Central memory CD8-positive, alpha-beta T cell (primary cell): ENCODE measurements at regions not wholly inside any gene's neighbourhood (a gene's known extent, or its start where the extent isn't known, plus 50 kb on each side); places are given as distances from the start of the nearest gene placed in this dataset.
"Not testable (repeated sequence)": the region's sequence is repeated elsewhere in the genome, so short reads cannot be mapped to it uniquely, and the experiment has no call there.

ENCODE experiments used
- ATAC-seq: fragments of 150-1000 bp; cut with Tn5 transposase; replicated peaks from 2 replicates; pipeline ENCODE4 v1.10.0; 2022; ENCODE audit warnings: mild to moderate bottlenecking, moderate FRiP score, moderate number of reproducible peaks; ENCODE audit not compliant: poor library complexity, severe bottlenecking; ENCODE audit errors: extremely low read depth
- DNase-seq, 2 donors: peaks; one replicate each; pipeline ENCODE4 v3.0.0; 2021; ENCODE audit warnings: low spot score in 2 of 2
- H3K27ac Mint-ChIP-seq: one replicate; pipeline ENCODE4 v1.8.0; 2022; ENCODE audit warnings: low read depth, mild to moderate bottlenecking, moderate library complexity, mixed read lengths
- H3K27me3 Mint-ChIP-seq: one replicate; pipeline ENCODE4 v1.8.0; 2022; ENCODE audit warnings: mixed read lengths
- H3K36me3 Mint-ChIP-seq: one replicate; pipeline ENCODE4 v1.8.0; 2022; ENCODE audit warnings: mild to moderate bottlenecking, moderate library complexity, mixed read lengths; ENCODE audit not compliant: insufficient read depth
- H3K4me1 Mint-ChIP-seq: one replicate; pipeline ENCODE4 v1.8.0; 2022; ENCODE audit warnings: mixed read lengths
- H3K4me3 Mint-ChIP-seq: one replicate; pipeline ENCODE4 v1.8.0; 2022; ENCODE audit warnings: mild to moderate bottlenecking, moderate library complexity, mixed read lengths
- H3K9me3 Mint-ChIP-seq: one replicate; pipeline ENCODE4 v1.8.0; 2022; ENCODE audit warnings: mixed read lengths

- Mint-ChIP-seq H3K27me3 (no peaks in the 10 kb centered on the region), H3K27ac (no peak overlapping the region), H3K9me3 (peaks cover 16% of the 10 kb centered on the region), H3K4me1 (no peaks in the 10 kb centered on the region), H3K4me3 (no peak overlapping the region), H3K36me3 (no peaks in the 10 kb centered on the region)
- ATAC-seq: no peak
- no peak for DNase-seq
Observed at GRCh38 chr6:155765275-155766194, 309.9 kb upstream of the NOX3 start.

- no peak for DNase-seq
- no peak overlapping the region for H3K4me3 Mint-ChIP-seq
- peaks cover 15% of the 10 kb centered on the region for H3K9me3 Mint-ChIP-seq
- H3K27me3 Mint-ChIP-seq: no peaks in the 10 kb centered on the region
- ATAC-seq: no peak
- no peak overlapping the region for H3K27ac Mint-ChIP-seq
- no peaks in the 10 kb centered on the region for H3K36me3 Mint-ChIP-seq
- no peaks in the 10 kb centered on the region for H3K4me1 Mint-ChIP-seq
Observed at GRCh38 chr6:155762649-155763048, 307.0 kb upstream of the NOX3 start.

- no peaks in the 10 kb centered on the region for H3K4me1 Mint-ChIP-seq
- peaks cover 12% of the 10 kb centered on the region for H3K9me3 Mint-ChIP-seq
- ATAC-seq: no peak
- DNase-seq: no peak
- no peak overlapping the region for H3K4me3 Mint-ChIP-seq
- no peaks in the 10 kb centered on the region for H3K27me3 Mint-ChIP-seq
- H3K27ac Mint-ChIP-seq: no peak overlapping the region
- no peaks in the 10 kb centered on the region for H3K36me3 Mint-ChIP-seq
Observed at GRCh38 chr6:155755452-155755851, 299.8 kb upstream of the NOX3 start.

GRCh38 chr6:155748778-155749177, 293.1 kb upstream of the NOX3 start:
- not testable (repeated sequence) for H3K4me3 Mint-ChIP-seq, H3K27ac Mint-ChIP-seq, H3K4me1 Mint-ChIP-seq, ATAC-seq, DNase-seq, H3K27me3 Mint-ChIP-seq, H3K9me3 Mint-ChIP-seq, H3K36me3 Mint-ChIP-seq

- ATAC-seq (no peak), DNase-seq (no peak)
- H3K9me3 Mint-ChIP-seq: peaks cover 5% of the 10 kb centered on the region
- H3K4me3 Mint-ChIP-seq: no peak overlapping the region
- no peak overlapping the region for H3K27ac Mint-ChIP-seq
- H3K36me3 Mint-ChIP-seq: no peaks in the 10 kb centered on the region
- H3K27me3 Mint-ChIP-seq: no peaks in the 10 kb centered on the region
- no peaks in the 10 kb centered on the region for H3K4me1 Mint-ChIP-seq
Observed at GRCh38 chr6:155747491-155747890, 291.9 kb upstream of the NOX3 start.

GRCh38 chr6:155740781-155741399, 285.3 kb upstream of the NOX3 start:
- DNase-seq (no peak), ATAC-seq (no peak)
- Mint-ChIP-seq H3K27me3 (no peaks in the 10 kb centered on the region), H3K9me3 (peaks cover 10% of the 10 kb centered on the region), H3K4me1 (no peaks in the 10 kb centered on the region), H3K4me3 (no peak overlapping the region), H3K27ac (no peak overlapping the region), H3K36me3 (no peaks in the 10 kb centered on the region)

GRCh38 chr6:155738602-155739105, 283.0 kb upstream of the NOX3 start:
- no peak overlapping the region for H3K27ac Mint-ChIP-seq
- H3K4me3 Mint-ChIP-seq: no peak overlapping the region
- no peaks in the 10 kb centered on the region for H3K4me1 Mint-ChIP-seq
- H3K9me3 Mint-ChIP-seq: peaks cover 10% of the 10 kb centered on the region
- DNase-seq (no peak), ATAC-seq (no peak)
- no peaks in the 10 kb centered on the region for H3K27me3 Mint-ChIP-seq
- no peaks in the 10 kb centered on the region for H3K36me3 Mint-ChIP-seq

GRCh38 chr6:155717374-155717773, 261.7 kb upstream of the NOX3 start:
- Mint-ChIP-seq H3K27ac (no peak overlapping the region), H3K36me3 (no peaks in the 10 kb centered on the region), H3K9me3 (no peaks in the 10 kb centered on the region), H3K4me3 (no peak overlapping the region), H3K4me1 (no peaks in the 10 kb centered on the region), H3K27me3 (no peaks in the 10 kb centered on the region)
- no peak for ATAC-seq
- DNase-seq: no peak

GRCh38 chr6:155710704-155711103, 255.1 kb upstream of the NOX3 start:
- Mint-ChIP-seq H3K36me3 (peaks cover 2% of the 10 kb centered on the region), H3K9me3 (no peaks in the 10 kb centered on the region), H3K4me1 (no peaks in the 10 kb centered on the region), H3K27ac (no peak overlapping the region), H3K27me3 (no peaks in the 10 kb centered on the region), H3K4me3 (no peak overlapping the region)
- DNase-seq (no peak), ATAC-seq (no peak)

- DNase-seq (no peak), ATAC-seq (no peak)
- Mint-ChIP-seq H3K27me3 (no peaks in the 10 kb centered on the region), H3K36me3 (peaks cover 2% of the 10 kb centered on the region), H3K27ac (no peak overlapping the region), H3K9me3 (no peaks in the 10 kb centered on the region), H3K4me3 (no peak overlapping the region), H3K4me1 (no peaks in the 10 kb centered on the region)
Observed at GRCh38 chr6:155709262-155709661, 253.6 kb upstream of the NOX3 start.

- no peaks in the 10 kb centered on the region for H3K27me3 Mint-ChIP-seq
- no peak for ATAC-seq
- H3K36me3 Mint-ChIP-seq: peaks cover 2% of the 10 kb centered on the region
- no peaks in the 10 kb centered on the region for H3K4me1 Mint-ChIP-seq
- no peak overlapping the region for H3K4me3 Mint-ChIP-seq
- no peaks in the 10 kb centered on the region for H3K9me3 Mint-ChIP-seq
- H3K27ac Mint-ChIP-seq: no peak overlapping the region
- DNase-seq: no peak
Observed at GRCh38 chr6:155708100-155708499, 252.5 kb upstream of the NOX3 start.

GRCh38 chr6:155706806-155707205, 251.2 kb upstream of the NOX3 start:
- Mint-ChIP-seq H3K4me3 (no peak overlapping the region), H3K9me3 (no peaks in the 10 kb centered on the region), H3K4me1 (no peaks in the 10 kb centered on the region), H3K36me3 (peaks cover 2% of the 10 kb centered on the region), H3K27me3 (no peaks in the 10 kb centered on the region), H3K27ac (no peak overlapping the region)
- DNase-seq: no peak
- ATAC-seq: no peak

- H3K9me3 Mint-ChIP-seq: no peaks in the 10 kb centered on the region
- no peak for ATAC-seq
- H3K36me3 Mint-ChIP-seq: peaks cover 2% of the 10 kb centered on the region
- H3K4me3 Mint-ChIP-seq: no peak overlapping the region
- no peak for DNase-seq
- H3K4me1 Mint-ChIP-seq: no peaks in the 10 kb centered on the region
- no peak overlapping the region for H3K27ac Mint-ChIP-seq
- no peaks in the 10 kb centered on the region for H3K27me3 Mint-ChIP-seq
Observed at GRCh38 chr6:155706341-155706740, 250.7 kb upstream of the NOX3 start.
